WTC11 (cell line): ENCODE measurements at regions not wholly inside any gene's neighbourhood (a gene's known extent, or its start where the extent isn't known, plus 50 kb on each side); places are given as distances from the start of the nearest gene placed in this dataset.

Experiments used
- ATAC-seq: fragments of 200-7000 bp; cut with Tn5 transposase; 2 replicates; pipeline ENCODE4 v1.10.0; 2021; ENCODE audit warnings: mild to moderate bottlenecking, moderate library complexity
- CTCF ChIA-PET: fragments of 300-600 bp; sonication (Branson Sonifier 250); formaldehyde crosslinking; loops from one replicate; lab custom pipeline; 2021; ENCODE audit warnings: antibody characterized with exemption; lab: Charles Lee
- POLR2A ChIA-PET: fragments of 350-600 bp; sonication (Branson Sonifier 250); formaldehyde crosslinking; loops from one replicate; lab custom pipeline; 2021; ENCODE audit warnings: antibody characterized with exemption; lab: Charles Lee
- DNase-seq: peaks from one replicate; pipeline ENCODE4 v3.0.0; 2021; ENCODE audit warnings: low spot score
- H3K27ac Mint-ChIP-seq: 2 replicates; pipeline ENCODE4 v1.8.0; 2021; ENCODE audit warnings: mixed read lengths
- H3K27me3 Mint-ChIP-seq: 2 replicates; pipeline ENCODE4 v1.8.0; 2021; ENCODE audit warnings: low read depth, mild to moderate bottlenecking, moderate library complexity, mixed read lengths
- H3K36me3 Mint-ChIP-seq: 2 replicates; pipeline ENCODE4 v1.8.0; 2021; ENCODE audit warnings: mixed read lengths
- H3K4me1 Mint-ChIP-seq: 2 replicates; pipeline ENCODE4 v1.8.0; 2022; ENCODE audit warnings: mixed read lengths
- H3K4me3 Mint-ChIP-seq: 2 replicates; pipeline ENCODE4 v1.8.0; 2021; ENCODE audit warnings: mild to moderate bottlenecking, moderate library complexity, mixed read lengths
- H3K9me3 Mint-ChIP-seq: 2 replicates; pipeline ENCODE4 v1.8.0; 2021; ENCODE audit warnings: mixed read lengths
- CBFB ChIP-seq: sonication (generic); formaldehyde crosslinking; IDR thresholded peaks from 2 replicates; pipeline ENCODE4 v1.8.1; 2022; ENCODE audit warnings: mild to moderate bottlenecking, low read depth, missing genetic modification reagents
- ETV6 ChIP-seq: sonication (generic); formaldehyde crosslinking; IDR thresholded peaks from 2 replicates; pipeline ENCODE4 v1.8.1; 2022; ENCODE audit warnings: mild to moderate bottlenecking, missing genetic modification reagents
- RELA ChIP-seq: sonication (generic); formaldehyde crosslinking; IDR thresholded peaks from 2 replicates; pipeline ENCODE4 v1.8.1; 2022; ENCODE audit warnings: missing genetic modification reagents, mild to moderate bottlenecking, borderline replicate concordance
- RORB ChIP-seq: fragments of 250-450 bp; sonication (Bioruptor Pico); IDR thresholded peaks from 2 replicates; pipeline ENCODE4 v1.9.0; 2021; ENCODE audit warnings: mild to moderate bottlenecking
- TP53 ChIP-seq: sonication (generic); formaldehyde crosslinking; IDR thresholded peaks from 2 replicates; pipeline ENCODE4 v1.8.1; 2023; ENCODE audit warnings: mild to moderate bottlenecking, missing genetic modification reagents
- ZNF416 ChIP-seq: fragments of 250-450 bp; sonication (Bioruptor Pico); IDR thresholded peaks from 2 replicates; pipeline ENCODE4 v1.9.0; 2021; ENCODE audit warnings: mild to moderate bottlenecking, inconsistent platforms
- TF ChIP-seq, protein P1 (sequence below): sonication (generic); formaldehyde crosslinking; IDR thresholded peaks from 2 replicates; pipeline ENCODE4 v1.8.0; 2023; ENCODE audit warnings: missing genetic modification reagents, mild to moderate bottlenecking, borderline replicate concordance
- TF ChIP-seq, protein P2 (sequence below): fragments of 250-450 bp; sonication (Bioruptor Pico); IDR thresholded peaks from 2 replicates; pipeline ENCODE4 v1.9.0; 2021; ENCODE audit warnings: mild to moderate bottlenecking, borderline replicate concordance
- TF ChIP-seq, protein P3 (sequence below): fragments of 250-450 bp; sonication (Bioruptor Pico); IDR thresholded peaks from 2 replicates; pipeline ENCODE4 v1.9.0; 2021; ENCODE audit warnings: moderate library complexity, mild to moderate bottlenecking, inconsistent platforms, borderline replicate concordance
- TF ChIP-seq, protein P4 (sequence below): sonication (generic); formaldehyde crosslinking; conservative IDR thresholded peaks from 2 replicates; pipeline ENCODE4 v1.8.1; 2022; ENCODE audit warnings: mild to moderate bottlenecking, missing genetic modification reagents
- TF ChIP-seq, protein P5 (sequence below): sonication (generic); formaldehyde crosslinking; IDR thresholded peaks from 2 replicates; pipeline ENCODE4 v1.8.1; 2022; ENCODE audit warnings: low read depth, missing genetic modification reagents, borderline replicate concordance
- TF ChIP-seq, protein P6 (sequence below): sonication (generic); formaldehyde crosslinking; IDR thresholded peaks from 2 replicates; pipeline ENCODE4 v1.8.0; 2023; ENCODE audit warnings: mild to moderate bottlenecking, missing genetic modification reagents
- TF ChIP-seq, protein P7 (sequence below): fragments of 250-450 bp; sonication (Bioruptor Pico); IDR thresholded peaks from 2 replicates; pipeline ENCODE4 v1.8.0; 2021; ENCODE audit warnings: mild to moderate bottlenecking
- TF ChIP-seq, protein P8 (sequence below): sonication (generic); formaldehyde crosslinking; IDR thresholded peaks from 2 replicates; pipeline ENCODE4 v1.8.0; 2022; ENCODE audit warnings: mild to moderate bottlenecking, missing genetic modification reagents
- TF ChIP-seq, protein P9 (sequence below): sonication (generic); formaldehyde crosslinking; IDR thresholded peaks from 2 replicates; pipeline ENCODE4 v1.8.0; 2022; ENCODE audit warnings: mild to moderate bottlenecking, missing genetic modification reagents

DNA sequence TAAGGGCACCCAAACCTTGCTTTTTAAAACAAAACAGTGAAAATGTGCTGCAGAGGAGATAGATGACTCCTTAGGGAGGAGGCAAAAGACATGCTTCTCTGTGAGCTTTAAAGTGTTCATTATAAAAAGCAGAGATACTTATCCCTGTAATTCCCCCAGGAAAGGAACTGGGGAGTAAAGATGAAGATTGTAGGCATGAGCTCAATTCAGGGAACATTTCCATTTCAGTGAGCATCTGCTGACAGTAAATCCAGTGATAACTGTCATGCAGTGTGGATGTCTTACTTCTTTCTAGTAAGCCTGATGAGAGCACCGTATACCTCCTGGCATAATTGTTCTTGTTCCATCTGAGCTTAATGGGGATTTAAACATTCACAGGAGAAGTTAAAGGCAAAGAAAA is 1296.5 kb downstream of the MRPL39 start (continued):
- TF ChIP-seq, protein P1, sequence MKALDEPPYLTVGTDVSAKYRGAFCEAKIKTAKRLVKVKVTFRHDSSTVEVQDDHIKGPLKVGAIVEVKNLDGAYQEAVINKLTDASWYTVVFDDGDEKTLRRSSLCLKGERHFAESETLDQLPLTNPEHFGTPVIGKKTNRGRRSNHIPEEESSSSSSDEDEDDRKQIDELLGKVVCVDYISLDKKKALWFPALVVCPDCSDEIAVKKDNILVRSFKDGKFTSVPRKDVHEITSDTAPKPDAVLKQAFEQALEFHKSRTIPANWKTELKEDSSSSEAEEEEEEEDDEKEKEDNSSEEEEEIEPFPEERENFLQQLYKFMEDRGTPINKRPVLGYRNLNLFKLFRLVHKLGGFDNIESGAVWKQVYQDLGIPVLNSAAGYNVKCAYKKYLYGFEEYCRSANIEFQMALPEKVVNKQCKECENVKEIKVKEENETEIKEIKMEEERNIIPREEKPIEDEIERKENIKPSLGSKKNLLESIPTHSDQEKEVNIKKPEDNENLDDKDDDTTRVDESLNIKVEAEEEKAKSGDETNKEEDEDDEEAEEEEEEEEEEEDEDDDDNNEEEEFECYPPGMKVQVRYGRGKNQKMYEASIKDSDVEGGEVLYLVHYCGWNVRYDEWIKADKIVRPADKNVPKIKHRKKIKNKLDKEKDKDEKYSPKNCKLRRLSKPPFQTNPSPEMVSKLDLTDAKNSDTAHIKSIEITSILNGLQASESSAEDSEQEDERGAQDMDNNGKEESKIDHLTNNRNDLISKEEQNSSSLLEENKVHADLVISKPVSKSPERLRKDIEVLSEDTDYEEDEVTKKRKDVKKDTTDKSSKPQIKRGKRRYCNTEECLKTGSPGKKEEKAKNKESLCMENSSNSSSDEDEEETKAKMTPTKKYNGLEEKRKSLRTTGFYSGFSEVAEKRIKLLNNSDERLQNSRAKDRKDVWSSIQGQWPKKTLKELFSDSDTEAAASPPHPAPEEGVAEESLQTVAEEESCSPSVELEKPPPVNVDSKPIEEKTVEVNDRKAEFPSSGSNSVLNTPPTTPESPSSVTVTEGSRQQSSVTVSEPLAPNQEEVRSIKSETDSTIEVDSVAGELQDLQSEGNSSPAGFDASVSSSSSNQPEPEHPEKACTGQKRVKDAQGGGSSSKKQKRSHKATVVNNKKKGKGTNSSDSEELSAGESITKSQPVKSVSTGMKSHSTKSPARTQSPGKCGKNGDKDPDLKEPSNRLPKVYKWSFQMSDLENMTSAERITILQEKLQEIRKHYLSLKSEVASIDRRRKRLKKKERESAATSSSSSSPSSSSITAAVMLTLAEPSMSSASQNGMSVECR (CRISPR knock-in tag) = no peak

DNA sequence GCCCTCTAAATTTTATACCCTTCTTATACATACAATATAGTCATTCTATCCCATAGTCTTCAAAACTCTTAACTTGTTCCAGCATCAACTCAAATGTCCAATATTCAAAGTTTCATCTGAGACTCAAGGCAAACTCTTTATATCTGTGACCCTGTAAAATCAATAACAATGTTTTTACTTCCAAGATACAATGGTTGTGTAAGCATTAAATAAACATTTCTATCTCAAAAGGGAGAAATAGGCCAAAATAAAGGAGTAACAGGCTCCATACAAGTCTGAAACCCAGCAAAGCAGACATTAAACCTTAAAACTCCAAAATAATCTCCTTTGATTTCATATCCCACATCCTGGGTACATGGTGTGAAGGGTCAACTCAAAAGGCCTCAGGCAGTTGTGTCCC is 1299.1 kb downstream of the MRPL39 start:
- Mint-ChIP-seq H3K4me1 (no peaks in the 10 kb centered on the region), H3K27ac (no peak overlapping the region), H3K4me3 (no peak overlapping the region), H3K9me3 (peaks cover 52% of the 10 kb centered on the region), H3K27me3 (no peaks in the 10 kb centered on the region), H3K36me3 (peaks cover 19% of the 10 kb centered on the region)
- DNase-seq (no peak), ATAC-seq (no peak)
- CTCF ChIA-PET = no interaction called here
- POLR2A ChIA-PET = no interaction called here
- TF ChIP-seq, protein P2, sequence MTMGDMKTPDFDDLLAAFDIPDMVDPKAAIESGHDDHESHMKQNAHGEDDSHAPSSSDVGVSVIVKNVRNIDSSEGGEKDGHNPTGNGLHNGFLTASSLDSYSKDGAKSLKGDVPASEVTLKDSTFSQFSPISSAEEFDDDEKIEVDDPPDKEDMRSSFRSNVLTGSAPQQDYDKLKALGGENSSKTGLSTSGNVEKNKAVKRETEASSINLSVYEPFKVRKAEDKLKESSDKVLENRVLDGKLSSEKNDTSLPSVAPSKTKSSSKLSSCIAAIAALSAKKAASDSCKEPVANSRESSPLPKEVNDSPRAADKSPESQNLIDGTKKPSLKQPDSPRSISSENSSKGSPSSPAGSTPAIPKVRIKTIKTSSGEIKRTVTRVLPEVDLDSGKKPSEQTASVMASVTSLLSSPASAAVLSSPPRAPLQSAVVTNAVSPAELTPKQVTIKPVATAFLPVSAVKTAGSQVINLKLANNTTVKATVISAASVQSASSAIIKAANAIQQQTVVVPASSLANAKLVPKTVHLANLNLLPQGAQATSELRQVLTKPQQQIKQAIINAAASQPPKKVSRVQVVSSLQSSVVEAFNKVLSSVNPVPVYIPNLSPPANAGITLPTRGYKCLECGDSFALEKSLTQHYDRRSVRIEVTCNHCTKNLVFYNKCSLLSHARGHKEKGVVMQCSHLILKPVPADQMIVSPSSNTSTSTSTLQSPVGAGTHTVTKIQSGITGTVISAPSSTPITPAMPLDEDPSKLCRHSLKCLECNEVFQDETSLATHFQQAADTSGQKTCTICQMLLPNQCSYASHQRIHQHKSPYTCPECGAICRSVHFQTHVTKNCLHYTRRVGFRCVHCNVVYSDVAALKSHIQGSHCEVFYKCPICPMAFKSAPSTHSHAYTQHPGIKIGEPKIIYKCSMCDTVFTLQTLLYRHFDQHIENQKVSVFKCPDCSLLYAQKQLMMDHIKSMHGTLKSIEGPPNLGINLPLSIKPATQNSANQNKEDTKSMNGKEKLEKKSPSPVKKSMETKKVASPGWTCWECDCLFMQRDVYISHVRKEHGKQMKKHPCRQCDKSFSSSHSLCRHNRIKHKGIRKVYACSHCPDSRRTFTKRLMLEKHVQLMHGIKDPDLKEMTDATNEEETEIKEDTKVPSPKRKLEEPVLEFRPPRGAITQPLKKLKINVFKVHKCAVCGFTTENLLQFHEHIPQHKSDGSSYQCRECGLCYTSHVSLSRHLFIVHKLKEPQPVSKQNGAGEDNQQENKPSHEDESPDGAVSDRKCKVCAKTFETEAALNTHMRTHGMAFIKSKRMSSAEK (CRISPR knock-in tag) = no peak
- TF ChIP-seq, protein P3, sequence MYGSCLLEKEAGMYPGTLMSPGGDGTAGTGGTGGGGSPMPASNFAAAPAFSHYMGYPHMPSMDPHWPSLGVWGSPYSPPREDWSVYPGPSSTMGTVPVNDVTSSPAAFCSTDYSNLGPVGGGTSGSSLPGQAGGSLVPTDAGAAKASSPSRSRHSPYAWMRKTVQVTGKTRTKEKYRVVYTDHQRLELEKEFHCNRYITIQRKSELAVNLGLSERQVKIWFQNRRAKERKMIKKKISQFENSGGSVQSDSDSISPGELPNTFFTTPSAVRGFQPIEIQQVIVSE (CRISPR knock-in tag) = no peak
- TF ChIP-seq CBFB (CRISPR knock-in tag) = no peak

DNA sequence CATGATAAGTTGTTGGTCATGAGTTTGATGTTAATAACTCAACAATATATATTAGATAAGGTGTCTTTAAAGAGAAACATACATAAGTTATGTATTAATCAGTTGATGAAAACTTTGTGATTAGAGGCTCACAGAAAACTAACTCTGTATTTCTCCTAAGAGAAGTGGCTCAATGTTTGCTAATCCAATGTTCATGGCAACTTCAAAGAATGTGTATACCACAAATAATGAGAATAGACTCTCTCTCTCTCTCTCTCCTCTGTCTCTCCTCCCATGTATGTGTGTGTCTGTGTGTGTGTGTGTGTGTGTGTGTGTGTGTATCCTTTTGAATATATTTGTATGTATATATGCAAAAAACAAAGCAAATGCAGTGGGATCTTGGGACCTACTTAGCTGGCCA is 1304.9 kb downstream of the MRPL39 start:
- 0 out of 2 replicates have a peak, but pooled peaks cover 6% of the 10 kb centered on the region for H3K36me3 Mint-ChIP-seq
- ATAC-seq (no peak), DNase-seq (no peak)
- no peaks in the 10 kb centered on the region for H3K4me1 Mint-ChIP-seq
- no peaks in the 10 kb centered on the region for H3K27me3 Mint-ChIP-seq
- H3K4me3 Mint-ChIP-seq = no peak overlapping the region
- POLR2A ChIA-PET = no interaction called here
- CTCF ChIA-PET = no interaction called here
- peaks cover 39% of the 10 kb centered on the region for H3K9me3 Mint-ChIP-seq
- H3K27ac Mint-ChIP-seq = no peak overlapping the region
- TF ChIP-seq, protein P4, sequence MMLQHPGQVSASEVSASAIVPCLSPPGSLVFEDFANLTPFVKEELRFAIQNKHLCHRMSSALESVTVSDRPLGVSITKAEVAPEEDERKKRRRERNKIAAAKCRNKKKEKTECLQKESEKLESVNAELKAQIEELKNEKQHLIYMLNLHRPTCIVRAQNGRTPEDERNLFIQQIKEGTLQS (CRISPR knock-in tag) = no peak
- TF ChIP-seq, protein P5, sequence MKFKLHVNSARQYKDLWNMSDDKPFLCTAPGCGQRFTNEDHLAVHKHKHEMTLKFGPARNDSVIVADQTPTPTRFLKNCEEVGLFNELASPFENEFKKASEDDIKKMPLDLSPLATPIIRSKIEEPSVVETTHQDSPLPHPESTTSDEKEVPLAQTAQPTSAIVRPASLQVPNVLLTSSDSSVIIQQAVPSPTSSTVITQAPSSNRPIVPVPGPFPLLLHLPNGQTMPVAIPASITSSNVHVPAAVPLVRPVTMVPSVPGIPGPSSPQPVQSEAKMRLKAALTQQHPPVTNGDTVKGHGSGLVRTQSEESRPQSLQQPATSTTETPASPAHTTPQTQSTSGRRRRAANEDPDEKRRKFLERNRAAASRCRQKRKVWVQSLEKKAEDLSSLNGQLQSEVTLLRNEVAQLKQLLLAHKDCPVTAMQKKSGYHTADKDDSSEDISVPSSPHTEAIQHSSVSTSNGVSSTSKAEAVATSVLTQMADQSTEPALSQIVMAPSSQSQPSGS (CRISPR knock-in tag) = no peak
- no peak for TF ChIP-seq ZNF416 (CRISPR knock-in tag)
- TF ChIP-seq, protein P6, sequence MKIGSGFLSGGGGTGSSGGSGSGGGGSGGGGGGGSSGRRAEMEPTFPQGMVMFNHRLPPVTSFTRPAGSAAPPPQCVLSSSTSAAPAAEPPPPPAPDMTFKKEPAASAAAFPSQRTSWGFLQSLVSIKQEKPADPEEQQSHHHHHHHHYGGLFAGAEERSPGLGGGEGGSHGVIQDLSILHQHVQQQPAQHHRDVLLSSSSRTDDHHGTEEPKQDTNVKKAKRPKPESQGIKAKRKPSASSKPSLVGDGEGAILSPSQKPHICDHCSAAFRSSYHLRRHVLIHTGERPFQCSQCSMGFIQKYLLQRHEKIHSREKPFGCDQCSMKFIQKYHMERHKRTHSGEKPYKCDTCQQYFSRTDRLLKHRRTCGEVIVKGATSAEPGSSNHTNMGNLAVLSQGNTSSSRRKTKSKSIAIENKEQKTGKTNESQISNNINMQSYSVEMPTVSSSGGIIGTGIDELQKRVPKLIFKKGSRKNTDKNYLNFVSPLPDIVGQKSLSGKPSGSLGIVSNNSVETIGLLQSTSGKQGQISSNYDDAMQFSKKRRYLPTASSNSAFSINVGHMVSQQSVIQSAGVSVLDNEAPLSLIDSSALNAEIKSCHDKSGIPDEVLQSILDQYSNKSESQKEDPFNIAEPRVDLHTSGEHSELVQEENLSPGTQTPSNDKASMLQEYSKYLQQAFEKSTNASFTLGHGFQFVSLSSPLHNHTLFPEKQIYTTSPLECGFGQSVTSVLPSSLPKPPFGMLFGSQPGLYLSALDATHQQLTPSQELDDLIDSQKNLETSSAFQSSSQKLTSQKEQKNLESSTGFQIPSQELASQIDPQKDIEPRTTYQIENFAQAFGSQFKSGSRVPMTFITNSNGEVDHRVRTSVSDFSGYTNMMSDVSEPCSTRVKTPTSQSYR (CRISPR knock-in tag) = no peak
- TF ChIP-seq RELA (CRISPR knock-in tag) = no peak
- no peak for TF ChIP-seq TP53
- TF ChIP-seq, protein P7, sequence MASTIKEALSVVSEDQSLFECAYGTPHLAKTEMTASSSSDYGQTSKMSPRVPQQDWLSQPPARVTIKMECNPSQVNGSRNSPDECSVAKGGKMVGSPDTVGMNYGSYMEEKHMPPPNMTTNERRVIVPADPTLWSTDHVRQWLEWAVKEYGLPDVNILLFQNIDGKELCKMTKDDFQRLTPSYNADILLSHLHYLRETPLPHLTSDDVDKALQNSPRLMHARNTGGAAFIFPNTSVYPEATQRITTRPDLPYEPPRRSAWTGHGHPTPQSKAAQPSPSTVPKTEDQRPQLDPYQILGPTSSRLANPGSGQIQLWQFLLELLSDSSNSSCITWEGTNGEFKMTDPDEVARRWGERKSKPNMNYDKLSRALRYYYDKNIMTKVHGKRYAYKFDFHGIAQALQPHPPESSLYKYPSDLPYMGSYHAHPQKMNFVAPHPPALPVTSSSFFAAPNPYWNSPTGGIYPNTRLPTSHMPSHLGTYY (CRISPR knock-in tag) = no peak
- TF ChIP-seq ETV6 (CRISPR knock-in tag) = no peak
- TF ChIP-seq, protein P8, sequence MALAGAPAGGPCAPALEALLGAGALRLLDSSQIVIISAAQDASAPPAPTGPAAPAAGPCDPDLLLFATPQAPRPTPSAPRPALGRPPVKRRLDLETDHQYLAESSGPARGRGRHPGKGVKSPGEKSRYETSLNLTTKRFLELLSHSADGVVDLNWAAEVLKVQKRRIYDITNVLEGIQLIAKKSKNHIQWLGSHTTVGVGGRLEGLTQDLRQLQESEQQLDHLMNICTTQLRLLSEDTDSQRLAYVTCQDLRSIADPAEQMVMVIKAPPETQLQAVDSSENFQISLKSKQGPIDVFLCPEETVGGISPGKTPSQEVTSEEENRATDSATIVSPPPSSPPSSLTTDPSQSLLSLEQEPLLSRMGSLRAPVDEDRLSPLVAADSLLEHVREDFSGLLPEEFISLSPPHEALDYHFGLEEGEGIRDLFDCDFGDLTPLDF (CRISPR knock-in tag) = no peak
- TF ChIP-seq, protein P9, sequence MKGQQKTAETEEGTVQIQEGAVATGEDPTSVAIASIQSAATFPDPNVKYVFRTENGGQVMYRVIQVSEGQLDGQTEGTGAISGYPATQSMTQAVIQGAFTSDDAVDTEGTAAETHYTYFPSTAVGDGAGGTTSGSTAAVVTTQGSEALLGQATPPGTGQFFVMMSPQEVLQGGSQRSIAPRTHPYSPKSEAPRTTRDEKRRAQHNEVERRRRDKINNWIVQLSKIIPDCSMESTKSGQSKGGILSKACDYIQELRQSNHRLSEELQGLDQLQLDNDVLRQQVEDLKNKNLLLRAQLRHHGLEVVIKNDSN (CRISPR knock-in tag) = no peak
- TF ChIP-seq RORB (CRISPR knock-in tag) = no peak
